HG03066 (cell line): ENCODE measurements at regions not wholly inside any gene's neighbourhood (a gene's known extent, or its start where the extent isn't known, plus 50 kb on each side); places are given as distances from the start of the nearest gene placed in this dataset.
"Not testable (repeated sequence)": the region's sequence is repeated elsewhere in the genome, so short reads cannot be mapped to it uniquely, and the experiment has no call there.

Source experiments
- ATAC-seq: cut with Tn5 transposase; IDR thresholded peaks from one replicate; pipeline ENCODE4 v1.9.1; 2021; ENCODE audit warnings: low read depth; ENCODE audit not compliant: unreplicated experiment

DNA sequence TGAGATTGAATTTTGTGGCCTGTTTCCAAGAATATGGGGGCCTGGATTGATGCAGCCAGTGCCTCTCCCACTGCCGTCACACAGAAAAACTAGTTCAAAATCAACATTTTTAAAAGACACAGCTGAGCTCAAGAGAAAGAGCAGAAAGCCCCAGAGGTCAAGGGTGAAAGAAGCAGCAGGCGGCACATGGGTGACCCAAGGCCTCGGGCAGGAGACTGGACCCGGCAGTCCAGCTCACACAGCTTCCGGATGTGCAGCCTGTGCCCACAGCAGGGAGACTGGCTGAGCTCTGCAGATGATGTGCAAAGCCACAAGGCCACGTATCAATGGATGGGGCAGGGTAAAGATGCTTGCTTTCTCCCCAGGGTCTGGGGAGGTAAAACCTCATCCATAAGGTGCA lies 50.4 kb upstream of the RNF32 start:
- ATAC-seq = no peak

DNA sequence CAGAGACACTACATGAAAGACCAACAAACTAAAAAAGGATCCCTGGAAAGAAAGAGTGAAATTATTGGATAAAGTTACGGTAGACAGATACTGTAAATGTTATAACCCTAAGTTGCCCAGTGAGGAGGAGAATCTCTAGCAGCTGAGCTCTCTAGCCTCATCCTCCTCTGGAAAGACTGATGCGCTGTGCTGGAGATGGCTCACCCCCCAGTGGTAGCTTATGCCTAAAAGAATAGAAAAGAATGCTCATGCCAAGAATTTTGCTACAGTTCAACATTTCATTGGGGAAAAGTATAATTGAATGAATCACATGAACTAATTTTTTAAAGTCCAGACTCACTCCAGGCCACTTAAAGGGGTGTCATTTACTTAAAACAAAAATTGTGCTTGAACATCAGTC lies 50.8 kb upstream of the RNF32 start:
- ATAC-seq = no peak

DNA sequence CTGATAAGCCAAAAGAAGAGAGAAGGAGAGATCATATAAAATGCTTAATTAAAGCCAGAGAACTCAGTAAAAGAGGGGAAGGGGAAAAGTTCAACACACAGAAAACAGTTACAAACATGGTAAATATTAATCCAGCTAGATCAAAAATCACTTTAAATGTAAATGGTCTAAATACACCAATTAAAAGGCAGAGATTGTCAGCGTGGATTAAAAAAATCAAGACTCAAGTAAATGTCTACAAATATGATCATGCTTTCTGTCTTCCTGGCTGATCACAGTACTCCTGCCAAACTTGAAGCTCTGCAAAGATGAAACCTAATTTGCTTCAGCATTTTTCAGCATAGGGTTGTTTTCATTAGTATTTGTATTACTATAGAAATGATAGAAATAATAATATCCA lies 54.6 kb upstream of the RNF32 start:
- ATAC-seq = no peak

DNA sequence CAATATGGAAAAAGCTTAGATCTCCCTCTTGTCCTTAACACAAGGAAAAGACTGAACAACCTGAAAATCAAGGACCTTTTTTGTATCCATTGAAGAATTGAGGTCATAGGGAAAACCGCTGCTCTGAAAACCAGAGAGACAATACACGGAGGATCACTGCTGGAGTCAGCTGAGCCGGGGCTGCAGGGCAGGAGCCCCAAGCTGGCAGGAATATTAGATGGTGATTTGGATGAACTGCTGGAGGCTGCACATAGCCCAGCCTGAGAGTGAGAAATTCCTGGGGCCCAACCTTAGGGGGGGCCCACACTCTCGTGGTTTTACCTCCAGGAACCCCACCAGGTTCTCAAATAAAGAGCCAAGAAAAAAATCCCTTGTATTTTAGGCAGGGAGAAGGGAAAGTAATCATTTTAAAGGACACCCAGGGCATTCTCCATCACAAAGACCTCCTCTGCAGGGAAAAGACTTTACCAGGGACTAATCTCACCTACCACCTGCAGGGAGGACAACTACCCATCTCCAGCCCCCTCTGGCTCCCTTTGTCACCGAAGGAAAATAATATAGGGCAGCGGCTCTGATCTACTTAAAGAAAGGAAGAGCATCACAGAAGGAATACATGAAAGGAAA lies 55.4 kb upstream of the RNF32 start:
- no peak for ATAC-seq

DNA sequence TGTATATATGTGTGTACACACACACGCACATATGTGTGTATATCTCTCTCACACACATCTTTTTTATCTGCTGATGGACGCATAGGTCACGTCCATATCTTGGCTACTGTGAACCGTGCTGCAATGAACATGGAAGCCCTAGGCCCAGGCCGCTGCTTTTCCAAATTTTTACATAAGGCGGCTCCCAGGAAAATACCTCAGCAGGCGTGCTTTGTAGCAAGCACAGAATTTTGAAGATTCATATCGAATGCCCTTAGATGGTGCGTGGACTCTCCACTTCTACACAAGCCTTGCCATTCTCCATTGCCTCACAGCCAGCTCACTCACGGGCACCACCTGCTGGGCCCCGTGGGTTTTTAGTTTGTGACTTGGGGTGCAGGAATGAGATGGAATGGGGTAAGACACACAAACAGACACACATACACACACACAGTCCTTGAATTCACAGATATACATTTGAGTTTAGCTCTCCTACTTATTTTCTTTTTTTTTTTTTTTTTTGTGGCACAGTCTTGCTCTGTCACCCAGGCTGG lies 57.9 kb upstream of the RNF32 start:
- ATAC-seq = no peak

DNA sequence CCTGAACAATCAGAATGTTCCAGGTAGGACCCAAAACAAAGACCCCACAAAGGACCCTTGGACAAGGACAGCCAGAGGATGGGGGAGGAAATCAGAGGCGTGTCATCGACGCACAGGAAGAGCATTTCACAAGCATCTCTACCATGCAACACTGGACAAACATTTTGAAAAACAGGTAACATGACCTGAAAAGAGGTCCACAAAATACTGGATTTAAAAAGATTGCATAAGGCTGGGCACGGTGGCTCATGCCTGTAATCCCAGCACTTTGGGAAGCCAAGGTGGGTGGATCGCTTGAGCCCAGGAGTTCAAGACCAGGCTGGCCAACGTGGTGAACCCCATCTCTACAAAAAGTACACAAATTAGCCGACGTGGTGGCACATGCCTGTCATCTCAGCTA lies 60.5 kb upstream of the RNF32 start:
- ATAC-seq = no peak

DNA sequence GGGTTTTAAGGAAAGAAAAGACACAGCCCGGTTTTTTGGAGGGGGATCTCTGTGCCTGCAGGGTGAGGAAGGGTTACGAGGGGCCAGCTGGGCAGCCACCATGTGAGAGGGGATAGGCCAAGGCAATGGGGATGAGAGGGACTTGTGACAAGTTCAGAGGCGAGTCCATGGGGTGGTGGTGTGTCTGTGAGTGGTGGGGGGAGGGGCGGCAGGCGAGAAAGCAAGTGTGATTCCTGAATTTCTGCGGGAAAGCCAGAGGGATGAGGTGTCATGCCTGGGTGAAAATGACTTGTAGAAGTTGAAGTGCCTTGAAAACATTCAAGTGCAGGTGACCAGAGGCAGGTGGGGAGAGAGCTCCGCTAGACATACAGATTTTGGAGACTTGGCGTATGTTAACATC lies 61.0 kb upstream of the RNF32 start:
- no peak for ATAC-seq

DNA sequence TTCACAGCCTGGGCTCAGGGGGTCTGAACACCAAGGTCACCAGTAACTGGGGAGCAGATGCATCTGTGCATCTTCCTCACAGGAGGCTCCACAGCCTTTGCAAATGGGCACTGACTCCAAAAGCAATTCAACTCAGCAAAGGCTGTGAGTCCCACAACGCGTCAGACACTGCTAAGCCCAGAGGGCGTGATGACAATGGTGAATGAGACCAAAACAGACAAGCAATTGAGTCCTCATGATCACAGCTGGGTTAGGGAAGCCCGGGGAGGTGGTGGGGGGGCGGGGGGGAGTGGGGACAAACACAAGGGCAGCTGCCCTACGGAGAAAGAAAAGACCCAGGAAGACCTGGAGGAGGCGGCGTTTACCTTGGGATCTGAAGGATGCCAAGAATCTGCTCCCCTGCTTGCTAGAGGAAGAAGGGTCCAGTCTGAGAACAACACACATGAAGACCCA lies 61.6 kb upstream of the RNF32 start:
- ATAC-seq = no peak

DNA sequence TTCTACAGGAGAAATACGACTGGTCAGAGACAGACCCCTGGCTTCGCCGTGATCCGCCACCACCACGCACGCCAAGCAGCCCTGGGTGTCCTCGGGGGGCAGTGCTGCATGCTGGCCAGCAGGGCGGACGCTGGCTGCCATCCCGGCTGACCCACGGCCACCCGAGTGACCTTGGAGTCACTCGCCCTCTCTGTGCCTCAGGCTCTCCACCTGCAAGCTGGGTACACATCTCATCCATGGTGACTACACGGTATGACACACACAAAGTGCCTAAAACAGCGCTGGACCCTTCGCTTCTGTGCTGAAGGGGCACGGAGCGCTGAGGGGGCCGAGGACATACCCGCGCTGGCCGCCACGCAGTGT lies 62.0 kb upstream of the RNF32 start:
- no peak for ATAC-seq

DNA sequence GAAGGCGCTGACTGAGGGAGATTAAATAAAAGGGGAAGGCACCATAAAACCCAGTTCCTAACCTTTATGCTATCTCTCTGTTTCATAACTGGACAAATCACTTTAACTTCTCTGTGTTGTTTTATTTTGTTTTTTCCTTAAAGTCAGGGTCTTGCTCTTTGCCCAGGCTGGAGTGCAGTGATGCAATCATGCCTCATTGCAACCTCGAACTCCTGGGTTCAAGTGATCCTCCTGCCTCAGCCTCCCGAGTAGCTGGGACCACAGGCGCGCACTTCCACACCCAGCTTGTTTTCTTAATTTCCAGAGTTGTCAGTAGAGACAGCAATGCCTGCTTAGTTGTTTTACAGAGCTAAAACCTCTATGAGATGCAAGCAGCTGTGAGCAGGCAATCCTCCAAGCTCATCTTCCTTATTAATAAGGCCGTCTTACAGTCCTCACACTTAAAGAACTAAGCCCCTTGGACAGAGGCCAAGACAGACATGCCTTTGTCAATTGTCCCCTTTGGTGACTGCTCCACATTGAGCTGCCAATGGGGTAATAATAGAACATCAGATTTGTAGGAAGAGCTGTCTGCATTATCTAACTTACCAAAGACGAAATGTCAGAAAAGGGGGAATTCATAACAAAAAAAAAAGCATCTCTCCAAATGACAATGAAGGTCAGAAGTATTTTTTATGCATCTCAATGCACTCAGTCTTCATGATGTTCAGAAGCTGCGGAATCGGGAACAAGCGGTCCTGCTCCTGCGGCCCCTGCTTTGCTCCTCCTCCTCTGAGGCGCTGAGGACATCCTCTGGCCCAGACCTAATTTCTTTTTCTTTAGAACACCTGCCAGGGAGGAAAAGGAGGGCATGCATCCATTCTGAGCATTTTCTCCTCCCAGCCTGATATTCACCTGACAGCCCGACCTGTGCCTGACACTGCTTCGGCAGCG lies 62.7 kb upstream of the RNF32 start:
- no peak for ATAC-seq

DNA sequence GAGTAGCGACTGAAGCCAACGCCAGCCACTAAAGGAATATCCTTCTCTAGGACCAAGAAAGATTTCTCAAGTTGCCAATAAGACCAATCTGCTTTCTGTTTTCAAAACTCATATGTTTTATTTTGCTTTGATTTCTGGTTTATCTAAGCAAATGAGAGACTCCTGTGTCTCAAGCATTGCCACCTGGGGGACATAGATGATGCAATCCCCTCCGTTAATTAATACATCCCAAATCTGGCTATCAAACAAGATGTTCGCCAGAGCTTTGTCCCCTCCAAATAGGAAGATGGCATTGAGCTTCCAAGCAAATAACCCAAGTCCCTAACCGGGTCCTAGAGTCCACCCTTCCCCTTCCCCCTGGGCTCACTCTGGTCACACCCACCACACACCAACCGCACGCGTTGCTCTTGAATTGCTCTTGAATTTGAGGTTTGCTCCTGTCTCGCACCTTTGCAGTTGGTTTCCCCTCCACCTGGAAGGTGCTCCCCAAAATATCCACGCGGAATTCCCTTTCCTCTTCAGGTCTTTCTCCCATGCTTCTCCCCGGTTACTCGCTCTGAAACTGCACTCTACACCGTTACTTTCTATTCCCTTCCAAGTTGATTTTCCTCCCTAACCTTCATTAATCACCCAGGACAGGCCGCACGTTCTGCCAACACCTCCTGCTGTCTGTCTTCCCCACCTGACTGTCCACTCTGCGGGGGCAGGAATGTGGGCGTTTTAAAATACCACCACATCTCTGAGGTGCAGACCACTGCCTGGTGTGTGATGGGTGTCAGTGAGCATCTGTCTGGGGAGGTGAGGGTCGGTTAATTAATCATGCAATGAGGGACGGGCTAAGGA lies 64.1 kb upstream of the RNF32 start:
- no peak for ATAC-seq

DNA sequence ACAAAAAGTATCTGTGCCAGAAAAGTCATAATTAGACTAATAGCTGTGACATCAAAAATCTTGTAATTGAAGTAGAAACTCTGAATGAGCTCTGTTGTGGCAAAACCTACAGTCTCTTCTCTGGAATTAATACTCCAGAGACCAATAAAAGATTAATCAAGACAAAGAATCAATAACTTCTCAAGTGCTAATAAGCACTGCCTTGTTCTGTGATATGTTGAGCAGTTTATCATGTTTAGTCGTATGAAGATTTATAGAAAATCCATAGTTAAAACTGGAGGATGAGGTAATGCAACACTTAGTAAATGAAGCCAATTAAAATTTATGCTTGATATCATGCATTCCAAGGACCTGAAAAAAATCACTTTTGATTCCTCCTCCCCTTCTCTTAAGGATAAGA lies 72.3 kb upstream of the RNF32 start:
- no peak for ATAC-seq

DNA sequence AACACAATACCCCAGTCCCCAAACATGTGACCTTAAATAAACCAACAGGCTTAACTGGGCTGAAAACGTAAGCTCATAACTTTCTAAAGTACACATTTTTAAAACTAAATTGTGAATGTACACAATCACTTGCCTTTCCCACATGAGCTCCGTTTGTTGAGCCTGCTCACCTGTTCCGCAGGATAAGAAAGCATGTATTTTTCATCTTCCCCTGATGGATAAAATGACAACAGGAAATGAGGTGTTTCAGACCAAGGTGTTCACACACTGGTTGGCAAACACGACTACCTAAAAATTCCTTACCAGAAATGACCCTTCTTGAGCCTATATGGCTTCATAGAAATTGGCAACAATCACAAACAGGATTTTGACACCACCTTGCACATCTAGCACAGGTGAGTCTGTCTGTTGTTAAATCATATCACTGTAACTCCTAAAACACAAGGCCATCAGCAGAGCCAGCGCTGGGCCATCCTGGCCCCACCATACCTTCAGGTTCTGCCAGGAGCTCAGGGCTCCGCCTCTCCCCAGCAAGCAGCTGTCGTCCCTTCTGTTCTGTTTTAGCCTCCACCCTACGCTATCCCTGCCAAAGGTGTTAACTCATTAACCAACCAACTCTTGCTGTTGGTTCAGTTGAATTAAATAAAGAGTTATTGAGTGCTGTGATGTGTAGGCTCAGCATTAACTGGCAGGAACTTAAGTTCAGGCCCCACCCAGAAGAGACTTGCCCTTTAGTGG lies 73.6 kb upstream of the RNF32 start:
- no peak for ATAC-seq

DNA sequence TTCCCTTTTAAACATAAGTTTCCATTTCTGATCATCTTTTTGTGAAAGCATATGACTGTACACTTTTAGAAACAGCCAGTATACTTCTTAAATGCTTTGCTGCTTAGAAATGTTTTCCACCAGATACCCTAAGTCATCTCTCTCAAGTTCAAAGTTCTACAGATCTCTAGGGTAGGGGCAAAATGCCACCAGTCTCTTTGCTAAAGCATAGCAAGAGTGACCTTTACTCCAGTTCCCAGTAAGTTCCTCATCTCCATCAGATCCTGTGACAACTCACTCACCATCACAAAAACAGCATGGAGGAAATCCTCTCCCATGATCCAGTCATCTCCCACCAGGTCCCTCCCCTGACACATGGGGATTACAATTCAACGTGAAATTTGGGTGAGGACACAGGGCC lies 75.6 kb upstream of the RNF32 start:
- not testable (repeated sequence) for ATAC-seq

DNA sequence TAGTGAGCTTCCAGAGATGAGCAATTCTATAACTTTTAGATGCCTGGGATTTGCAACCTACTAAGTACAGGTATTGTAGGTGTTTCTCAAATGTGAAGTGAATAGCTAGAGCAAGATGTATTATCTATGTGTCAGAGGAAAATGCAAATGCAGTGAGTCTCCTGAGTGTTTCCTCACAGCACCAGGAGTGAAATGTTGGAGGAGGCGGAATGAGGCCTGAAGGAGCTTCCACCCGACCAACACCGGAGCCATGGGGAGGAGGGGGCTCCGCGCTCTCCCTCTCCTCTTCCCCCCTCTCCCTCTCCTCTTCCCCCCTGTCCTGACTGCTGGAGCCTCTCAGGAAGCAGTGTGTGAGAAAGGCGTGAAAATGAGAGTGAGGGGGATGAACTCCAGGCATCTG lies 79.9 kb upstream of the RNF32 start:
- no peak for ATAC-seq

DNA sequence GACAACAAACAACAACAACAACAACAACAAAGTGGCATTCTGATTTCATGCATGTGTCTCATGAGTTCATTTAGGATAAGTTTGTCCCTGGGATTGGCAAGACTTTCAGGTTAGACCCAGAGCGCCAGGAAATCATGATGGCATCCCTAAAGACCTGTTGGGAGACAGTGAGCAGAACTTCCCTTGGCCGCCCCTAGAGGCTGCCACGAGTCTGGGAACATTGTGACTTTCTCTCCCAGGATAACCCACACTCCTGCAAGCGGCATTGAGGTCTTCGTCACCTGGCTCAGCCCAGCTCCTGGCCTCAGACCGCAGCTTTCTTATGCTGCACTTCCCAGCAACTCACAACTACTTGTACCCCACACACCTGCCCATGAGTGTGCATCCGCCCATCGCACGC lies 80.5 kb upstream of the RNF32 start:
- ATAC-seq = no peak

DNA sequence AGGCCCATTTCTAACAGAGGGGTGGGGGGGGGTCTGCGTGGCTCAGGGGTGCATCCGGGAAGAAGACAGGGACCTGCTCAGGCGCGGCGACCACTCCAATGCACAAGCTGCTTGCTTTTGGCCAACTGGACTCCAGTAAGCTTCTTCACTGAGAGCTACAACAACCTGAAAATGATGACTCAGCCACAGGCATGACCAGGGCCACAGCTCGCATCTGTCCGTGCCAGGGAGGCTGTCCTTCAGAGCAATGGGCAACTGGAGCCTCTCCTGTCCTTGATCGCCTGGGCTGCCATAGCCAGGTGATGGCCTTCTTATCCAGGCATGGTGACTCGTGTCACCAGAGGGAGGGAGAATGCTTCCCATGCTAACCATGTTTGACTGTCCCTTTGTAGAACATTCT lies 81.6 kb upstream of the RNF32 start:
- no peak for ATAC-seq

DNA sequence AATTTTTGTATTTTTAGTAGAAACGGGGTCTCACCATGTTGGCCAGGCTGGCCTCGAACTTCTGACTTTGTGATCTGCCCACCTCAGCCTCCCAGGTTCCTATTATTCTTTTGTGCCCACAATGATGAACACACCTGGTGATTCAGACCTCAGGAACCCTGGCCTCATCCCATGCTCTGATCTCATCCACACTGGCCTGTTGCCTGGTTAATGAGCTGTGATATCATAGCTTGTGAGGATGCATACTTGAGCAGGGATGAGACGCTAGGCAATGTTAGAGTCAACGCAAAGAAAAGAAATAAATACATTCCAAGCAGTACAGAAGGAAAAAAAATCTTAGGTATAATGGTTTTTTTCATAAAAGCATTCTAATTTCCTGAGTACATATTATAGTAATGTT lies 82.4 kb upstream of the RNF32 start:
- no peak for ATAC-seq

DNA sequence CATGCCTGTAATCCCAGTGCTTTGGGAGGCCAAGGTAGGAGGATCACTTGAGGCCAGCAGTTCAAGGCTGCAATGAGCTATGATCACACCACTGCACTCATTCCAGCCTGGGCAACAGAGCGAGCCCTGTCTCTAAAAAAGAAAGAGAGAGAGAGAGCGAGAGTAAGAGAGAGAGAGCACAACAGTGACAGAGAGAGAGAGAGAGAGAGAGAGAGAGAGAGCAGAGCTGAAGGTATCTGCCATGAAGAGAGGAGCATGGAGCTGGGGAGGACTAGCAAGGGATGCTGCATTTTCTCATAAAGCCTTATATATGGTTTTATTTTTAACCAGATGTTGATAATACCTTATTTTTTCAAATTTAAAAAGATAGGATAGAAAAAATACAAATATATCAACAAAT lies 84.5 kb upstream of the RNF32 start:
- ATAC-seq = no peak

DNA sequence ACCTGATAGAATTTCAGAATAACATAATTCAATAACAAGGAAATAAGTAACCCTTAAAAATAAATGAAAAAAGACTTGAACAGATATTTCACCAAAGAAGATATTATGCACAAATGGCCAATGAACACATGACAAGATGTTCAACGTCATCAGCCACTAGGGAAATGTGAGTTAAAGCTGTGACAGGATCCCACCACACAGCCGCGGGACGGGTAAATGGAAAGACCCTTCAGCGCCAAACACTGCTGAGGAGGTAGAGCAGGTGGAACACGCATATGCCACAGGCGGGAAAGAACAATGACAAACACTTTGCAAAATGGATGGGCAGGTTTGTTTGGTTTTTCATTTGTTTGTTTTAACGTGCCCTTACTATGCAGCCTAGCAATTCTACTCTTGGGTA lies 86.1 kb upstream of the RNF32 start:
- no peak for ATAC-seq
